Neural progenitor cell (in vitro differentiated cells): ENCODE measurements at regions not wholly inside any gene's neighbourhood (a gene's known extent, or its start where the extent isn't known, plus 50 kb on each side); places are given as distances from the start of the nearest gene placed in this dataset.

Experiments used
- DNase-seq: peaks from one replicate; pipeline ENCODE4 v3.0.0-alpha.2; 2016; ENCODE audit warnings: low spot score
- H2AFZ ChIP-seq: fragments of 200-600 bp; sonication (generic); replicated peaks from 2 replicates; pipeline ENCODE4 v1.6.1; 2016; ENCODE audit warnings: antibody characterized with exemption
- H3F3A ChIP-seq: fragments of 200-600 bp; sonication (generic); 2 replicates; pipeline ENCODE4 v1.6.1; 2016; ENCODE audit warnings: antibody characterized with exemption, low read depth
- H3K27ac ChIP-seq: fragments of 200-600 bp; sonication (generic); 2 replicates; pipeline ENCODE4 v1.5.1; 2016; ENCODE audit warnings: mild to moderate bottlenecking
- H3K27me3 ChIP-seq: fragments of 200-600 bp; sonication (generic); 2 replicates; pipeline ENCODE4 v1.6.1; 2016; ENCODE audit warnings: mild to moderate bottlenecking, moderate library complexity
- H3K36me3 ChIP-seq: fragments of 200-600 bp; sonication (generic); 2 replicates; pipeline ENCODE4 v1.5.1; 2016
- H3K4me1 ChIP-seq: fragments of 200-600 bp; sonication (generic); 2 replicates; pipeline ENCODE4 v1.6.1; 2016; ENCODE audit warnings: mixed run types
- H3K4me2 ChIP-seq: fragments of 200-600 bp; sonication (generic); 2 replicates; pipeline ENCODE4 v1.6.1; 2016
- H3K4me3 ChIP-seq: fragments of 200-600 bp; sonication (generic); 2 replicates; pipeline ENCODE4 v1.5.1; 2016
- H3K79me2 ChIP-seq: fragments of 200-600 bp; sonication (generic); 2 replicates; pipeline ENCODE4 v1.6.1; 2016; ENCODE audit warnings: low read depth
- H3K9ac ChIP-seq: fragments of 200-600 bp; sonication (generic); 2 replicates; pipeline ENCODE4 v1.6.1; 2016
- H3K9me3 ChIP-seq: fragments of 200-600 bp; sonication (generic); 2 replicates; pipeline ENCODE4 v1.5.1; 2016; ENCODE audit warnings: low read depth
- H4K20me1 ChIP-seq: fragments of 200-600 bp; sonication (generic); 2 replicates; pipeline ENCODE4 v1.6.1; 2016; ENCODE audit warnings: low read depth
- H3K27ac Mint-ChIP-seq: 3 replicates; pipeline ENCODE4 v1.8.0; 2021; ENCODE audit warnings: mixed read lengths
- H3K27me3 Mint-ChIP-seq: 2 replicates; pipeline ENCODE4 v1.8.0; 2022; ENCODE audit warnings: low read depth, mild to moderate bottlenecking, inconsistent platforms, moderate library complexity, mixed read lengths; ENCODE audit not compliant: insufficient read depth
- H3K36me3 Mint-ChIP-seq: 3 replicates; pipeline ENCODE4 v1.8.0; 2021; ENCODE audit warnings: mixed read lengths
- H3K4me1 Mint-ChIP-seq: 3 replicates; pipeline ENCODE4 v1.8.0; 2021; ENCODE audit warnings: mixed read lengths
- H3K4me3 Mint-ChIP-seq: 3 replicates; pipeline ENCODE4 v1.8.0; 2021; ENCODE audit warnings: mild to moderate bottlenecking, moderate library complexity, mixed read lengths
- H3K9me3 Mint-ChIP-seq: 3 replicates; pipeline ENCODE4 v1.8.0; 2020; ENCODE audit warnings: mixed read lengths
- EZH2 ChIP-seq: fragments of 200-600 bp; sonication (generic); IDR thresholded peaks from 2 replicates; pipeline ENCODE4 v1.6.1; 2017; ENCODE audit warnings: antibody characterized with exemption, mild to moderate bottlenecking, moderate library complexity
- EZH2phosphoT487 ChIP-seq: fragments of 200-600 bp; sonication (generic); IDR thresholded peaks from 2 replicates; pipeline ENCODE4 v1.6.1; 2017; ENCODE audit warnings: antibody characterized with exemption
- TF ChIP-seq, protein P1 (sequence below): fragments of 200-600 bp; sonication (generic); IDR thresholded peaks from 2 replicates; pipeline ENCODE4 v1.5.1; 2017; ENCODE audit warnings: antibody characterized with exemption, mild to moderate bottlenecking

GRCh38 chrX:74242050-74242449, 61.9 kb upstream of the ZCCHC13 start:
- Histone ChIP-seq H3K4me1 (no peaks in the 10 kb centered on the region), H2AFZ (no peak overlapping the region), H3K27ac (no peak overlapping the region), H3K9me3 (no peaks in the 10 kb centered on the region), H3K27me3 (no peaks in the 10 kb centered on the region), H4K20me1 (no peaks in the 10 kb centered on the region), H3K4me2 (no peak overlapping the region), H3K4me3 (no peak overlapping the region), H3K9ac (no peak overlapping the region), H3K79me2 (peaks cover 26% of the 10 kb centered on the region), H3K36me3 (peaks cover 15% of the 10 kb centered on the region), H3F3A (no peaks in the 10 kb centered on the region)
- Mint-ChIP-seq H3K9me3 (no peaks in the 10 kb centered on the region), H3K36me3 (peaks cover 9% of the 10 kb centered on the region), H3K27ac (no peak overlapping the region), H3K27me3 (no peaks in the 10 kb centered on the region), H3K4me3 (no peak overlapping the region), H3K4me1 (no peaks in the 10 kb centered on the region)
- no peak for DNase-seq
- no peak for TF ChIP-seq EZH2
- no peak for TF ChIP-seq EZH2phosphoT487
- TF ChIP-seq, protein P1, sequence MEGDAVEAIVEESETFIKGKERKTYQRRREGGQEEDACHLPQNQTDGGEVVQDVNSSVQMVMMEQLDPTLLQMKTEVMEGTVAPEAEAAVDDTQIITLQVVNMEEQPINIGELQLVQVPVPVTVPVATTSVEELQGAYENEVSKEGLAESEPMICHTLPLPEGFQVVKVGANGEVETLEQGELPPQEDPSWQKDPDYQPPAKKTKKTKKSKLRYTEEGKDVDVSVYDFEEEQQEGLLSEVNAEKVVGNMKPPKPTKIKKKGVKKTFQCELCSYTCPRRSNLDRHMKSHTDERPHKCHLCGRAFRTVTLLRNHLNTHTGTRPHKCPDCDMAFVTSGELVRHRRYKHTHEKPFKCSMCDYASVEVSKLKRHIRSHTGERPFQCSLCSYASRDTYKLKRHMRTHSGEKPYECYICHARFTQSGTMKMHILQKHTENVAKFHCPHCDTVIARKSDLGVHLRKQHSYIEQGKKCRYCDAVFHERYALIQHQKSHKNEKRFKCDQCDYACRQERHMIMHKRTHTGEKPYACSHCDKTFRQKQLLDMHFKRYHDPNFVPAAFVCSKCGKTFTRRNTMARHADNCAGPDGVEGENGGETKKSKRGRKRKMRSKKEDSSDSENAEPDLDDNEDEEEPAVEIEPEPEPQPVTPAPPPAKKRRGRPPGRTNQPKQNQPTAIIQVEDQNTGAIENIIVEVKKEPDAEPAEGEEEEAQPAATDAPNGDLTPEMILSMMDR: no peak

DNA sequence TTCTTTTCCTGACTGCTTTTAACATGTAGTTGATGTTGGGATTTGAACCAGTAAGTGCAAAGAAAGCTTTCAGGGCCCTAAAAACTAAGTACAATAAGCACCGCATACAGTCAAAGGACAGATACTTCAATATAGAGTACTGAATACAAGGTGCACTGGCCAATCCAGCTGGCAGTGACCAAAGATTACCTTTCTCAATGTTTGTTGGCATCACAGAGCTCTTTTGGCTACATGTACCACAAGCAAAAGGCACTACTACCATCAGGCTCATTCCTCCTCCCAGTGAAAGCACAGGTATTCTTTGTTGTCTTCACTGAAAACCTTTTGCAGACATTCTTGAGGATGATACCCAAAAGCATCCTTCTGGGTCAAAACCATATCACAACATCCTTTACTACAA, 65.2 kb upstream of the ZCCHC13 start:
- no peaks in the 10 kb centered on the region for H3K27me3 ChIP-seq
- H3K4me3 ChIP-seq: no peak overlapping the region
- no peak overlapping the region for H3K27ac Mint-ChIP-seq
- no peaks in the 10 kb centered on the region for H3K27me3 Mint-ChIP-seq
- H3K27ac ChIP-seq: no peak overlapping the region
- no peaks in the 10 kb centered on the region for H4K20me1 ChIP-seq
- H3K9me3 ChIP-seq: no peaks in the 10 kb centered on the region
- H3K36me3 Mint-ChIP-seq: peaks cover 6% of the 10 kb centered on the region
- peaks cover 6% of the 10 kb centered on the region for H3K79me2 ChIP-seq
- DNase-seq: no peak
- TF ChIP-seq EZH2 (no peak), EZH2phosphoT487 (no peak)
- TF ChIP-seq, protein P1: no peak
- H3K4me1 Mint-ChIP-seq: no peaks in the 10 kb centered on the region
- H3K4me1 ChIP-seq: no peaks in the 10 kb centered on the region
- no peaks in the 10 kb centered on the region for H3F3A ChIP-seq
- no peaks in the 10 kb centered on the region for H3K9me3 Mint-ChIP-seq
- no peak overlapping the region for H3K4me3 Mint-ChIP-seq
- no peak overlapping the region for H2AFZ ChIP-seq
- H3K4me2 ChIP-seq: no peak overlapping the region
- no peaks in the 10 kb centered on the region for H3K36me3 ChIP-seq
- no peak overlapping the region for H3K9ac ChIP-seq

DNA sequence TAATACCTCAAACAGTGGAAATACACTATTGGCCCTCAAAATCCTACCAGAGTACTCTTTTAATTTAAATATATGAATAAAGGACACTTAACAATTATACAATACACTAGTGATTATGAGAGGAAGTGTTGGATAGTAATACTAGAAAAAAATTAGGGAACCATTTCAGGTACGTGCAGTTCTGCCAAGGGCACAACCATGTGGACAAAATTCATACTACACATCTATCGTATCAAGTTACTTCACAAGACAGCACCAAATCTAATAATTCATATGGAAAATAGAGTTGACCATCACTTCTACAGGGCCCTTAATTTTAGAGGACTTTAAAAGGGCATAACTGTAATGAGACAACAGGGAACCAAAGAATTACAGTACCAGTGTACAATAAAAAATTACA, 69.2 kb upstream of the ZCCHC13 start:
- no peaks in the 10 kb centered on the region for H3K27me3 ChIP-seq
- H3F3A ChIP-seq: no peaks in the 10 kb centered on the region
- H3K4me1 ChIP-seq: no peaks in the 10 kb centered on the region
- peaks cover 26% of the 10 kb centered on the region for H3K79me2 ChIP-seq
- Mint-ChIP-seq H3K9me3 (peaks cover 2% of the 10 kb centered on the region), H3K27ac (no peak overlapping the region), H3K4me3 (no peak overlapping the region), H3K36me3 (peaks cover 7% of the 10 kb centered on the region), H3K27me3 (no peaks in the 10 kb centered on the region), H3K4me1 (no peaks in the 10 kb centered on the region)
- no peaks in the 10 kb centered on the region for H3K36me3 ChIP-seq
- H3K4me2 ChIP-seq: no peak overlapping the region
- no peaks in the 10 kb centered on the region for H4K20me1 ChIP-seq
- no peak overlapping the region for H2AFZ ChIP-seq
- no peak overlapping the region for H3K4me3 ChIP-seq
- H3K27ac ChIP-seq: no peak overlapping the region
- no peak for TF ChIP-seq EZH2
- TF ChIP-seq EZH2phosphoT487: no peak
- TF ChIP-seq, protein P1: no peak
- no peaks in the 10 kb centered on the region for H3K9me3 ChIP-seq
- no peak for DNase-seq
- no peak overlapping the region for H3K9ac ChIP-seq

GRCh38 chrX:74232859-74233258, 71.1 kb upstream of the ZCCHC13 start:
- Histone ChIP-seq H3K9ac (no peak overlapping the region), H3K4me2 (no peak overlapping the region), H3K4me1 (no peaks in the 10 kb centered on the region), H3K79me2 (peaks cover 37% of the 10 kb centered on the region), H2AFZ (no peak overlapping the region), H3K4me3 (no peak overlapping the region), H3K27ac (no peak overlapping the region), H3K9me3 (no peaks in the 10 kb centered on the region), H3F3A (no peaks in the 10 kb centered on the region), H3K27me3 (no peaks in the 10 kb centered on the region), H4K20me1 (no peaks in the 10 kb centered on the region), H3K36me3 (peaks cover 5% of the 10 kb centered on the region)
- Mint-ChIP-seq H3K27me3 (no peaks in the 10 kb centered on the region), H3K27ac (no peak overlapping the region), H3K4me3 (no peak overlapping the region), H3K36me3 (peaks cover 12% of the 10 kb centered on the region), H3K9me3 (peaks cover 11% of the 10 kb centered on the region), H3K4me1 (no peaks in the 10 kb centered on the region)
- TF ChIP-seq, protein P1: peak; percentile 4
- TF ChIP-seq EZH2phosphoT487 (no peak), EZH2 (no peak)
- no peak for DNase-seq
